COLO668 (cell line): ENCODE measurements at regions not wholly inside any gene's neighbourhood (a gene's known extent, or its start where the extent isn't known, plus 50 kb on each side); places are given as distances from the start of the nearest gene placed in this dataset.

Experiments used
- DNase-seq: peaks from one replicate; lab custom pipeline; 2025; ENCODE audit not compliant: unreplicated experiment; lab: John Stamatoyannopoulos, UW

- DNase-seq: no peak
These were observed 109.6 kb upstream of the BACH2 start for GRCh38 chr6:90406142-90406794.

- DNase-seq: no peak
These were observed 107.1 kb upstream of the BACH2 start for GRCh38 chr6:90403489-90404381.

GRCh38 chr6:90402831-90403192 is 106.2 kb upstream of the BACH2 start:
- DNase-seq: no peak

DNA sequence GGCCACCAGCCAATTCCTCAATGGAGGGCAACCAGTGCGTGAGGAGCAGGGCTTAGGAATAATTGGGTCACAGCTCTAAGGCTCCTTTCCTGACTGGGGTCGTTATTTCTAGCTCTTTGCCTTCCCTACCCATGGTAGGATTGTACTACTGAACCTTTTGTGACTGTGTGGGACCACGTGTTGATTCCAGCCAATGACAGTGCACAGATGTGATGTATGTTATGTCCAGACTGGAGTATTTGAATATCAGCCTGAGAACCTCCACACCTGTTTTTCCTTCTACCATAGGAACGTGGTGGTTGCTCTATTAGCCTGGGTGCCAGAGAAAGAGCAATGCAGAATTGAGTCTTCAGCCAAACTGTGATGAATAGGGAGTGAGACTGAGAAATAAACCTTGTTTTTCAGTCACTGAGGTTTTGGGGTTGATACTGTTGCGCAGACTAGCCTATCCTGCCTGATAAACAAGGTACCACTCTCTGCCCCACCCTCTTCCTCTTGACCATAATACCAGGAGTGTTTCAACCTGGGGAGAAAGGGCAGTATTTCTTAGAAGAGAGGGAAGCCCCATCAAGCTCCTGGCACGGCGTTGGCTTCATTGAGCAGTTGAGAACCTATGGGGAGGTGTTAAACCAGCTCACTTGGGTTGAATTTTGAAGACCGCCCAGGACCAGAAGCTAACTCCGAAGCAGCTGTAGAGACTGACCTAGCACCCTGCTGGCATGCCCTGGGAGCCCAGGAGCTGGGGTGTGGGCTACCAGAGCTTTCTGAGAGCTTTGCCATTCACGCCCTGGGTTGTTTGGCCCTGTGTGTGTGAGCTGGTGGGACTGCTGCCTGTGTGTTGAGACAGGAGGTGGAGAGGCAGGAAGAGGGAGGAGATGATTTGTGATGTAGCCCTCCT is 105.5 kb upstream of the BACH2 start:
- DNase-seq: no peak

- DNase-seq: no peak
These were observed 103.3 kb upstream of the BACH2 start for GRCh38 chr6:90399970-90400369.

DNA sequence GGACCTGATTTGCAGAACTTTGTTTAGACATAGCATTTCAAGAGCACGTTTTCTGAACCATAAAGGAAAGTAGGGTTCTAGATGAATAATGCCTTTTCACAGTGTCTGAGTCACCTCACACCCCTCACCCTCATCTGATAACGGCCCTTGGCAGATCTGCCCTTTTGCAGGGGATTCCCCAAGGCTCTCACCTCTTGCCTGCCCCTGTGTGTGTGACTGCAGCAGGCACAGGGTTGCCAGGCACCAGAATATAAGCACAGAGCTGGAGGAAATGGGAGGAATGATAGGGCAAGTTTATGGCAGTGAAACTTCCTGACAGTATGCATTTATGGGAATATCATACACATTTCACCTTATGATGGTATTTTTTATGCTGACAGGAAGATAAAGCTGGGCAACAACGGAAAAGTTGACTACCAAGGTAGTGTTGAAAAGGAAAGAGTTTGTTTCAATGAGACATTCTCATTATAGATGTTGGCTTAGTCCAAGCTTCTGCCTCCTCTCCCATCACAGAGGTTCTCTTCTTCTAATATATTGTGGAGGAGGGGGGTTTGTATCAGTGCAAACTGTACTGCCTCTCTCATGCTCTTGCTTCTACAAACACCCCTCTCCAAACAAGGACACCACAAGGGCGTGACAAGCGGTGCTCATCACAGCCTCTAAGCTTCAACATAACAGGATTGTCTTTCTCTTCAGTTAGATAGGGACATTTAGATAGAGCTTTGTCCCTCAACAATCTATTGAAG is 101.5 kb upstream of the BACH2 start:
- DNase-seq: peak; percentile 1

DNA sequence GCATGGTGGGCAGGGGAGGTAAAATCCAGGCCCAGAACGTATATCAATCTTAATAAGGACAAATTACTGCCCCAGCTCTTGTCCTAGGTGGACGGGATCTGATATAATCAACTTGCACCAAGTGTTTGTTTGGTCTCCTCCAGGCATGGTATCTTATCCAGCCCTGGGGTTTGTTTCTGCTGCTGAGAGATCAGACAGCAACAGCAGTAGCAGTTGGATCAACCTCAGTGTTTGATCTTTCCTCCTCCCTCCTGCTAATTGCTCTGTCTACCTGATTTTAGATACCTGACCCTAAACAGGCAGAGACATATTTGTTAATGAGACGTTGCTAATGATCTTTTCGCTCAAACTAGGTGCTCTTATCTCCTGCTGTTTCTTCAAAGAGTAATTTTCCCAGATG is 100.4 kb upstream of the BACH2 start:
- no peak for DNase-seq

- peak; percentile 12 for DNase-seq
These were observed 96.7 kb upstream of the BACH2 start for GRCh38 chr6:90393232-90393884.

DNA sequence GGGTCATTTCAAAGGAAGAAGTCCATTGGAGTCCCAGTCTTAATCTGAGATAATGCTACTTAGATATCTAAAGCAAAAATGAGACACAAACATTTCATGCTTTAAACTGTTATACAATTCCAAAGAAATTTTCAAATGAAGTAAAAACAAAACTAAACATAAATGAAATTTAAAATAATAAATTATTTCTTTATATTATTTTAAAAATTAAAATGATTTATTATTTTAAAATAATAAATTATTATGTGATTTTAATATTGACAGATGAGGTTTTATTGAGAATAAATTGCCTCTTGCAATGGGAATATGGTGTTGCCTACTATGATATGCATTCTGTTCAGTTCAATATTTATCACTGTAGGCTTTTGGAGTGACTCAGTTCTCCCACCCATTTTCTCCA is 93.7 kb upstream of the BACH2 start:
- no peak for DNase-seq

DNA sequence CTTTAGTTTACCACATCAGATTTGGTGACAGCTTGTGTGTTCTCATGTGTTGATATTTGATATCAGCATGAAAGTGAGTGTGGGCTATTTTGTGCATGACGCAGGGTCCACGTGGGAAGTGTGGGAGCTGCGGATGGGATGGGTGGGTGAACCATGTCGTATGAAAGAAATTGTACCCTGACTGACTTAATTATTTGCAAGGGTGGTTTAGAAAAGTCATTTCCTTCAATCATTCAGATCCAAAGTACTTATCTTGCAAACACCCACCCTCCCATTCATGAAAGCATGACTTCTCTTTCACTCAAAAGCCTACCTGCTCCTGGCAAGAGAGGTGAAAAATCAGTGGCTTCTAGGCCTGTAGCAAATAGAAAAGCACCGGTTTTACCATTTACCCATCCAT is 91.8 kb upstream of the BACH2 start:
- DNase-seq: no peak

DNA sequence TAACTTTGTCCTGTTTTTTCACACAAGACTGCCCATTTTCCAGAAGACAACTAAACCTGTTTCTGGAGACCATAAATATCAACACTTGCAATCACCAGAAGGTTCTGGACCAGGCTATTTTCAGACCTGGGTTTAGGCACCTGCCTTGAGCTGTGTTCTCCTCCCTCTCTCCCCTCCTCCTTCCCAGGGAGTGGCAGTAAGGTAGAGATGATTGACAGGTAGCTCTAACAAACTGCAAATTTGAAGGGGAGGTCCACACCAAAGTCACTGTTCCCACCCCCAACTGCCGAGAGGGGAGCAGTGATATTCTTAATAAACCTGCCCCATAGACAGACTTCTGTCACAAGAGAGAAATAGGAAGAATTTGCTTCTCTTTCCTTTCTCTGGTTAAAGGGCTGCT is 91.2 kb upstream of the BACH2 start:
- no peak for DNase-seq

- no peak for DNase-seq
These were observed 90.7 kb upstream of the BACH2 start for GRCh38 chr6:90387383-90387775.

DNA sequence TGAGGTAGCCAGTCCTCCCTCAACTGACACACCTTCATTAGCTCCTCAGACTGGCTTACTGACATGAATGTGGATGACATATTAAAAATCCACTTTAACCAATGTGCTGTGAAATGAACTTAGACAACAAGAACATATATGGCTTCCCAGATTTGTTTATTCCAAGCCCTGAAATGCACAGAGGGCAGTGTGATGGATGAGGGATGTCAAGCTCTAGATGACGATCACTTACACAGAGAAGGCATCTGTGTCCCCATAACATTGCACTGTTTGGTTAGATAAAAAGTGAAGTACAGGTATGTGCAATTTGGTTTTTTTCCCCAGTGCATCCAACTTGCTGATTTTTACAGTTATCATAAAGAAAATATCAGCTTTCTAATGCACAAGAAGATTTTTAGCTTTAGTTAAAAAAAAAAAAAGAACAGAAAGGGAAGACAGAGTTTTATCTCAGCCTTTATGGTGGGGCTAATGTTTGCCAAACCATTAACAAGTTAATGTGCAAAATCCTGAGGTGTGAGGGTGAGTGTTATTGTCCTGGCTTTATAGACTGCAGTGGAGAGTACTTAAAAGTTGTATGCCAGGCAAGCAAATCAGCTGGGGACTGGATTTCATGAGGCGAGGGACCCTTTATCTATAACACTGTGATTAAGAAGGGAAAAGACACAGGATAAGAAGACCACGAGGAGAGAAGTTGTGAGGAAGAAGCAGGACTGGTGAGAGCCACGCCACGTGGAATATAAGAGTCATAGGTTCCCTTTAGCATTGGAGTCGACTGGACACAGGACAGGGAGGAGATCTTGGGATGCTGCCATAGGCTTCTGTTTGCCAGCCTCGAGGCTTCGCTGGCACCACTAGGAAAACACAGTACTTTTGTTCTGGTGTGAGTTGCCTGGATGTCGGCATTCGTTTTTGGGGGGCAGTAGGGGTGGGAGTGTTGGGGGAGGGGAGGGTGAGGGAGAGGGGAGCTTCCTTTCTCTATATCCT is 90.0 kb upstream of the BACH2 start:
- DNase-seq: no peak

- DNase-seq: no peak
These were observed 89.2 kb upstream of the BACH2 start for GRCh38 chr6:90385759-90386313.

DNA sequence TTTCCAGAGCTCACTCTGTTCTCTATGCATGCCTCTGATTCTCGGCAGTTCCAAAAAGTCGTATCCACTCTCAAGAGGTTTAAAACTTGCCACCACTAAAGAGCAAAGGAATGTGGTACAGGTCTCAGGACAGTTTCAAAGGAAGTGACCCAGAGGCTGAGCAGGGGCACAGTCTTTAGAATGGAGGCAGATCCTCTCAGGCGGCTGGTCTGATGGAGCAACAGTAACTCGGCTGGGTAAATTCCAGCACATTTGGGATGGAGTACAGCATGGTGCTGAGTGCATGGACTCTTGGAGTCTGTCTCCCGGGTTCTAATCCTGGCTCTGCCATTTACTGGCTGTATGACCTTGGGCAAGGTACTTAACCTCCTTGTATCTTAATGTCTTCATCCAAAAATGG is 88.1 kb upstream of the BACH2 start:
- DNase-seq: no peak

DNA sequence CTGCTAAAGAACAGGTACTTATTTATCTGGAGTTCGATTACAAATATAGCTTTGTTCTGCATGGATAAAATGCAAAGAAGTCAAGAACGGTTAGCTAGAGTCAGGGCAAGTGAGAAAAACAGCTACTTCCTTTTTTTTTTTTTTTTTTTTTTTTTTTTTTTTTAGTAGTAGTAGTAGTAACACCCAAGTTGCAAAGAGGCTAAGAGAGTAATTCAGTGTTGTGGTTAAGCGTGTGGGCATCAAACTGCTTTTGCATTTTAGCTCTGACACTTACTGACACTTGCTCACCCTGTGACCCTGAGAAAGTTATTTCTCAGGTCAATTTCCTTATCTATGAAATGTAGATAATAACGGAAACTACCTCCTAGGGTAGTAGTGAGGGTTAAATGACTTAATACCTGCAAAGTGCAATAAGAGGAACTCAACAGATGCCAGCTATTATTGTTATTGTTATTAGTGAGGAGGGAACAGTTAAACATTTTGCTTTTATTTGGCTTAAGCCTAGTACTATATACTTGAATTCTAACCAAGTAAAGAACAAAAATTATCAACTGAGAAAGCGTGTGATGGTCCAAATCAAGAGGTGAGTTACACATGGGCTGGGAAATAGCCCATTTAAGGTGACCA is 86.7 kb upstream of the BACH2 start:
- no peak for DNase-seq

DNA sequence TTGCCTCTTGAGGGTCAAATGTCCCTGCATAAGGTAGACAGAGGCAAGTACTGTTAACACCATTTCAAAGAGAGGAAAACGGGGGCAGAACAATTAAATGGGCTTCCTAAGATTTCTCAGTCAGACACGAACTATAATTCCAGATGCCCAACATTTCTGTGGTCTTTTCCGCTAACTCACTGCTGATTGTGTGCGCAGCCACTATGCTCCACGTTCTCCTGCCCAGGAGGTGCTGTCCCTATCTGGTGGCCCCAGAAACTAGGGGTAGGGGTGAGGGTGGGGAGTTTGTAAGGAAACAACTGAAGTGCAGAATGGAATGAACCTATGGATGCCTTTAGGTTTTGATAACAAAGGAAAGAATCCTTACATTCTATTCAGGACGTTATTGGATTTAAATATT is 86.1 kb upstream of the BACH2 start:
- no peak for DNase-seq

DNA sequence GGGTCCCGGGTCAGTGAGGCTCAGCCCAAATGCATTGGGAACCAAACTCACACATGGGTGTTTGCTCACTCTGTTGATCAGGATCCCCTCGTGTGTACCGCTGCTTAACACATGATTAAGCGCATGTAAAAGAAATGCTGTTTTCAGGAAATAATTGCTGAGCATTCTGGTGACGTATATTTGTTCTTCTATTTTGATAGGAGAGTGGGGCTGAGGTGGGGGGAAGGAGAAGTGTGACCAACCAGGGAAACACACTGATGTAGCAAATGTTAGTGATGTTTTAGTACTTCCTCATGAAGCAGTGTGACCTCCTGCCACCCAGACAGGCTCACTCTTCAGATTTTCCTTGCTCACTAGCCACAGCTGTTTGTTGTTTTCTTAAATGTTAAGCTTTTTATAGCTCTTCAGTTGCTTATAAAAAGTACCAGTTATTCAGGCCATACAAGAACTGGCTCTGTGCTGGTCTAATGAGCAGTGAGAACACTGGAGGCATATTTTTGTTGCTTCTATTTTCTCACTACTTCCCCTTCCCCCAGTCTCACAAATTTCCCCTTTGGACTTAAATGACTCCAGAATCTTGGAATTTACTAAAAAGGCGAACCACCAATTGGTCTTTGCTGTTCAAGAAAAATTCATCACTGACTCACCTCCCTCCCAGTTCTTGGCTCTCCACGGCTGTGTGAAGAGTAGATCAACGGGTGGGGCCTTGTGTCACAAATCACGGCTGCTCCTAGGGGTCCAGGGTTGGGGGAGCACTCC is 79.2 kb upstream of the BACH2 start:
- DNase-seq: no peak
